ENCODE measurements at regions not wholly inside any gene's neighbourhood (a gene's known extent, or its start where the extent isn't known, plus 50 kb on each side); places are given as distances from the start of the nearest gene placed in this dataset.
A peak's percentile ranks its signal among the peaks of the same experiment; 100 is the strongest.

DNA sequence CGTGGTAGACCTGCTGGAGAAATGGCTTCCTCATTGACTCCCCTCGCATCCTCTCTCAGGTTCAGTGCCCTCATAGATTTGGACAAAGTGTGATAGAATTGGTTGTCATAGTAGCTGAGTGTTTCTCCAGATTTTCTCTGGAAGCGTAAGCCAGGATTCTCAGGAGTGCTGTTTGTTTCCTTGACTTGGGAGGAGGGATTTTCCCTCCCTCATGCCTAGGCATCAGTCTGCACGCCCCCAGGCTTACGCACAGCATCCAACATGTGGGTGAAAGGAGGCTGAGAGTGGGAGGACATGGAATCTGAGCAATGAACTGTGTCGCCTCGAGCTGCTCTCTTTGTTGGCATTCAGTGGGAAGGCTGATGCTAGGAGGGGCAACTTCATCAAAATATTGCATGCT, 503.5 kb downstream of the LTN1 start:
- H3K4me3 ChIP-seq (ENCODE audit: low read depth, low read length), result no peak overlapping the region
- DNase-seq (ENCODE audit: low read depth) (no peak), FAIRE-seq (no peak)
- no peaks in the 10 kb centered on the region for H3K36me3 ChIP-seq (ENCODE audit: control insufficient read depth, insufficient read depth, low read length)
- no peaks in the 10 kb centered on the region for H3K27me3 ChIP-seq (ENCODE audit: control insufficient read depth, insufficient read depth, low read length)
- TF ChIP-seq, protein P1, sequence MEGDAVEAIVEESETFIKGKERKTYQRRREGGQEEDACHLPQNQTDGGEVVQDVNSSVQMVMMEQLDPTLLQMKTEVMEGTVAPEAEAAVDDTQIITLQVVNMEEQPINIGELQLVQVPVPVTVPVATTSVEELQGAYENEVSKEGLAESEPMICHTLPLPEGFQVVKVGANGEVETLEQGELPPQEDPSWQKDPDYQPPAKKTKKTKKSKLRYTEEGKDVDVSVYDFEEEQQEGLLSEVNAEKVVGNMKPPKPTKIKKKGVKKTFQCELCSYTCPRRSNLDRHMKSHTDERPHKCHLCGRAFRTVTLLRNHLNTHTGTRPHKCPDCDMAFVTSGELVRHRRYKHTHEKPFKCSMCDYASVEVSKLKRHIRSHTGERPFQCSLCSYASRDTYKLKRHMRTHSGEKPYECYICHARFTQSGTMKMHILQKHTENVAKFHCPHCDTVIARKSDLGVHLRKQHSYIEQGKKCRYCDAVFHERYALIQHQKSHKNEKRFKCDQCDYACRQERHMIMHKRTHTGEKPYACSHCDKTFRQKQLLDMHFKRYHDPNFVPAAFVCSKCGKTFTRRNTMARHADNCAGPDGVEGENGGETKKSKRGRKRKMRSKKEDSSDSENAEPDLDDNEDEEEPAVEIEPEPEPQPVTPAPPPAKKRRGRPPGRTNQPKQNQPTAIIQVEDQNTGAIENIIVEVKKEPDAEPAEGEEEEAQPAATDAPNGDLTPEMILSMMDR (IDR thresholded peaks at IDR 0.05; ENCODE audit: insufficient read depth, low read length, severe bottlenecking), result no peak

DNA sequence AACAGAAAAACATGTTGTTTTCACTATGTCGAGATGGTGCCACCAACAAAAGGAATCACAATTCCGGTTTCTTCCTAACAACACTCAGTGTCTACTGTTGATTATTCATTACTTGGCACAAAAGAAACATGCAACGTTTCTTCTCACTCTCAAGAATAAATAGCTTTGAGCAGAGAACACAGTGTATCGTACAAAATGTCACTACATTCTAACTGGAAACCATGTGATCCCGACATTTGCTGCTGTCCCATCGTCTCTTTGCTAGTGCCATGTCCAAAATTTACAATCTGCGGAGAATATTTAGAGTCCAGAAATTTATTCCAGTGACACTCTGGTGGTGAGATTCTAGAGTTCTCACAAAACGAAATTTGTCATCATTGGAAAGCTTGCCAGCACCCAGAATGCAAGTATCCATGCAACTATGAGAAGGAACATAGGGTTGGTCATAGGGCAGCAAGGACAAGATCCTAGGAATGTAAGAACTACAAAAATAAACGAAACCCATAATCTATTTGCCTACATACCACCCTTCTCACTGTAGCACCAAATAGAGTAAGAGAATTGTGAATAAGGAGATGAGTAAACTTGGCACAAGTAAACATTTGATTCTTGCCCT, 505.1 kb downstream of the LTN1 start:
- Histone ChIP-seq H3K36me3 (ENCODE audit: control insufficient read depth, insufficient read depth, low read length) (no peaks in the 10 kb centered on the region), H3K27me3 (ENCODE audit: control insufficient read depth, insufficient read depth, low read length) (no peaks in the 10 kb centered on the region), H3K4me3 (ENCODE audit: low read depth, low read length) (no peak overlapping the region)
- DNase-seq (ENCODE audit: low read depth) (no peak), FAIRE-seq (no peak)
- TF ChIP-seq, protein P1 (IDR thresholded peaks at IDR 0.05; ENCODE audit: insufficient read depth, low read length, severe bottlenecking), result no peak

DNA sequence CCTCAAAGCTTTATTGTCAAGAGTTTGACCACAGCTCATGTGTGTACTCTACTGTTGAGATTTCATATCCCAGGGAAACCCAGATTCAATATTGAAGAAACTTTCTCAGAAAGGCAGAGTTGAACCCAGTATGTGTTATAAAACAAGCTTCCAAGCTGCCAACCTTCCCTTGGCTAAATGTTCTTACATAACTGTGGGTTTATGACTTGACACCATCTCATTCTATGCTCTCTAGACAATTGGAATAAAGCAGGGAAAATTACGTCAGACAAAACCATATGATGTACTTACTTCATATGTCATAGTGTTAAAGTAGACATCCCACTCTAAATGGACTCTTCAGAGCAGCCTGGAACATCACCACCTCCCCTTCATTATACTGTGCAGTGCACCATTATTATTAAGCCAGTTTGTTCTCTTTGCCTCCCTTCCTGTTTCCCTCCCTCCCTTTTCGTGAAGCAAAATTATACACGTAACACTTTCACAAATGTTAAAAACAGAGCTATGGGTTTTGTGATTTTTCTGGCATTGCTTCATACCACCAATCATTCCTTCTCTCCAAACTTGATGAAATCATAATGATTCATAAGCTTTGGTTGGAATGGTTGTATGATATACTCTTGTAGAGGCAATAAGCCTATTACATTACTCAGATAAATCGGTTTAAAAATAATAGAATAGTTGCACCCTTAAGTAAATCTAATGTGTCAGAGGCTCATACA, 507.2 kb downstream of the LTN1 start:
- DNase-seq (ENCODE audit: low read depth) (peak; percentile 63), FAIRE-seq (no peak)
- Histone ChIP-seq H3K36me3 (ENCODE audit: control insufficient read depth, insufficient read depth, low read length) (no peaks in the 10 kb centered on the region), H3K27me3 (ENCODE audit: control insufficient read depth, insufficient read depth, low read length) (no peaks in the 10 kb centered on the region), H3K4me3 (ENCODE audit: low read depth, low read length) (no peak overlapping the region)
- TF ChIP-seq, protein P1 (IDR thresholded peaks at IDR 0.05; ENCODE audit: insufficient read depth, low read length, severe bottlenecking), result no peak

DNA sequence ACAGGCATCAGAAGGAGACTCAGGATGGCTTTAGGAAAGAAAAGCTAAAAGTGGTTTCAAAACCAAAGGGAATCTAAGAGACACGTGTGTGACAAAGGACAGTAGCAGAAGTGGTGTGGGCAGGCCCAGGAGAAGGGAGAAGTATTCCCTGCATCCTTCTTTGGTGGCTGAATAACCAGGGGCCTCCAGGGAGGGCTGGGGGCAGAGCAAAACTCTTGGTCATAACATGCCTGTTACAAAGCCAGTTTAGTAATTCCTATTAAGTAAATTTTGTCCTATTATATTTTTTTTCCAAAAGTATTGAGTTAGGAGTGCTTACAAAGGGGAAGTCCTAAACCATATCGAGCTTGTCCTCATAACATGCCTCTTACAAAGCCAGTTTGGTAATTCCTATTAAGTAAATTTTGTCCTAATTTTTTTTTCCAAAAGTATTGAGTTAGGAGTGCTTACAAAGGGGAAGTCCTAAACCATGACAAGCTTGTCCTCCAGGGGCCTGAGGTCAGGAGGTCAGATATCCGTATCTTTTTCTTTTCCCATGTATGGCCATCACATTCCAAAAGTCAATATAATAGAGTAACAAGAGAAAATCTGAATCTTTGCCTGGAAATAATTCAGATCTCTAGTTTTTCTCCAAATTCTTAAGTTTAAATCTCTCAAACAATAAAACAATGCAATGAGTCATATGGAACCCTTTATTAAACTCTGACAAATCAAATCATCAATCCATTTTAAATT, 509.2 kb downstream of the LTN1 start:
- H3K4me3 ChIP-seq (ENCODE audit: low read depth, low read length), result no peak overlapping the region
- TF ChIP-seq, protein P1 (IDR thresholded peaks at IDR 0.05; ENCODE audit: insufficient read depth, low read length, severe bottlenecking), result no peak
- no peaks in the 10 kb centered on the region for H3K27me3 ChIP-seq (ENCODE audit: control insufficient read depth, insufficient read depth, low read length)
- no peak for DNase-seq (ENCODE audit: low read depth)
- FAIRE-seq, result no peak
- no peaks in the 10 kb centered on the region for H3K36me3 ChIP-seq (ENCODE audit: control insufficient read depth, insufficient read depth, low read length)

DNA sequence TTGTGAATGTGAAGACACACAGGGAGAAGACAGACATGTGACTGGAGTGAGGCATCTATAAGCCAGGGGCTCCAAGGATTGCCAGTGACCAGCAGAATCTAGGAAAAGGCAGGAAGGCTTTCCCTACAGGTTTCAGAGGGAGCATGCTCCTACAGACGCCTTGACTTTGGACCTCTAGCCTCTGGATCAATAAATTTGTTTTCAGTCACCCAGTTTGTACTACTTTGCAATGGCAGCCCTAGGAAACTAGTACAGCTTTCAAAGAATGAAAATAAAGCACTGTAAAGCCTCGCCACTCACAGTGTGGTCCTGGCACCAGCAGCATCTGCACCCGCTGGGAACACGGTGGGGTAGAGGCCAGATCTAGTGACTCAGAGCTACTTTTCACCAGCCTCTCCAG, 510.0 kb downstream of the LTN1 start:
- FAIRE-seq, result no peak
- Histone ChIP-seq H3K27me3 (ENCODE audit: control insufficient read depth, insufficient read depth, low read length) (no peaks in the 10 kb centered on the region), H3K4me3 (ENCODE audit: low read depth, low read length) (no peak overlapping the region), H3K36me3 (ENCODE audit: control insufficient read depth, insufficient read depth, low read length) (no peaks in the 10 kb centered on the region)
- peak; percentile 12 for DNase-seq (ENCODE audit: low read depth)
- TF ChIP-seq, protein P1 (IDR thresholded peaks at IDR 0.05; ENCODE audit: insufficient read depth, low read length, severe bottlenecking), result no peak
